Left lung (tissue), 4 donors: ENCODE measurements at regions not wholly inside any gene's neighbourhood (a gene's known extent, or its start where the extent isn't known, plus 50 kb on each side); places are given as distances from the start of the nearest gene placed in this dataset.

Experiments
- ATAC-seq: fragments of 200-7000 bp; cut with Tn5 transposase; one replicate; pipeline ENCODE4 v1.9.1; 2020; ENCODE audit warnings: moderate library complexity
- DNase-seq, 4 donors: peaks; one replicate each; pipeline ENCODE4 v3.0.0-alpha.2; 2013 to 2020
- H3K27ac ChIP-seq, 2 donors: fragments of 200-600 bp; sonication (generic) in 1 of 2; one replicate each; pipeline versions ENCODE4 v1.5.0 to v1.8.0; 2020 to 2021
- H3K27me3 ChIP-seq, 2 donors: fragments of 200-600 bp; sonication (generic) in 1 of 2; one replicate each; pipeline versions ENCODE4 v1.5.0 to v1.8.0; 2020 to 2021
- H3K36me3 ChIP-seq, 2 donors: fragments of 200-600 bp; sonication (generic) in 1 of 2; one replicate each; pipeline versions ENCODE4 v1.5.0 to v1.8.0; 2020 to 2021
- H3K4me1 ChIP-seq, 2 donors: fragments of 200-600 bp; one replicate each; pipeline ENCODE4 v1.8.0; 2021
- H3K4me3 ChIP-seq, 2 donors: fragments of 200-600 bp; sonication (generic) in 1 of 2; one replicate each; pipeline versions ENCODE4 v1.5.0 to v1.8.0; 2020 to 2021; ENCODE audit warnings: mild to moderate bottlenecking in 1 of 2
- H3K9me3 ChIP-seq, 2 donors: fragments of 200-600 bp; sonication (generic) in 1 of 2; one replicate each; pipeline versions ENCODE4 v1.5.0 to v1.8.0; 2020 to 2021
- CTCF ChIP-seq, 2 donors: fragments of 200-600 bp; sonication (generic) in 1 of 2; IDR thresholded peaks; one replicate each; pipeline versions ENCODE4 v1.5.0 to v1.8.0; 2021; ENCODE audit warnings: antibody characterized with exemption in 2 of 2
- intact Hi-C, 2 donors: fragments of 100-400 bp; cut with DNase I; formaldehyde crosslinking; loops; one replicate each; pipeline versions ENCODE4 v1.11.2 to v1.14.2; 2022
- donor health status: DM: no; HTN: yes; CAD: no.
- donor health status: DM: no; HTN: no; CAD: no.

DNA sequence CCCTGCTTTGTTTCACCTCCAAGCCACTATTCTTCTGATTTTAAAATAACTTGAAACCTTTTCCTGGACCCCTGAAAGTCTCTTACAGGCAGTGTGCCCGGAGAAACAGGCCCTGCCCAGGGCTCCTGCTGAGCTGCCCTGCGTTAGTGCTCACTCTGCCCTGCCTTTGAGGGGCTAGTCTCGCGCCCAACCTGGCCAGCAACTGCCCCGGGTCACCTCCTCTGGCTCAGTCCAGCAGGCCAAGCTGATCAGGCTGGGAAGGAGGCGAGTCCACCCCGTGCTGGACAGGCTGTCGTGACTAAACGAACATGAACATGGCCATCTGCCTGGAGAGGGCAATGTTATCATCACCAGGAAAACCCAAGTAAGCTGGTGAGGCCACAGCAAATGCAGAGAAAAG lies 245.4 kb downstream of the ANKRD60 start:
- H3K27me3 ChIP-seq, result no peaks in the 10 kb centered on the region
- no peaks in the 10 kb centered on the region for H3K4me1 ChIP-seq
- no peaks in the 10 kb centered on the region for H3K36me3 ChIP-seq
- TF ChIP-seq CTCF (IDR thresholded peaks at IDR 0.05), result no peak
- H3K4me3 ChIP-seq, result no peak overlapping the region
- H3K9me3 ChIP-seq, result no peaks in the 10 kb centered on the region
- H3K27ac ChIP-seq, result no peak overlapping the region
- intact Hi-C loops, result no loop called here
- no peak for ATAC-seq
- DNase-seq, result no peak

GRCh38 chr20:57980506-57980905 lies 247.9 kb downstream of the ANKRD60 start:
- DNase-seq (no peak), ATAC-seq (no peak)
- no peak for TF ChIP-seq CTCF (IDR thresholded peaks at IDR 0.05)
- H3K27ac ChIP-seq, result no peak overlapping the region
- no peaks in the 10 kb centered on the region for H3K9me3 ChIP-seq
- H3K4me1 ChIP-seq, result no peaks in the 10 kb centered on the region
- no peak overlapping the region for H3K4me3 ChIP-seq
- no peaks in the 10 kb centered on the region for H3K36me3 ChIP-seq
- no peaks in the 10 kb centered on the region for H3K27me3 ChIP-seq
- intact Hi-C loops, result no loop called here

DNA sequence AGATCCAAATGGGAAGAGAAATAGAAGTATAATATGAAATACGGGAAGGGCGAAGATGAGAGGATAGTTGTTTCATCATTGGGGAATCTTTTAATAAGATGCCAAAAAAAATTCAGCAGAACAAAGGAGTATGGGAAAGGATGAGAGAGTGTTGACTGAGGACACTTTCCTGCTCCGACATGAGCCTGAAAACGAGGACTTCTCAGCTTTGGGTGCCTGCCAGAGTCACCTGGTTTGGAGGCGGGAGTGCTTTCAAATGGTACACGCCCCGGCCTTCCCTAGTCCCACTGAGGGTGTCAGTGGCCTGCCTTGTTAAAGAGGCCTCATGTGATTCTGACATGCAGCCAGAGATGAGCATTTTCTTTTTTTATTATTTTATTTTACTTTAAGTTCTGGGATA lies 250.9 kb downstream of the ANKRD60 start:
- H3K4me3 ChIP-seq, result no peak overlapping the region
- no peaks in the 10 kb centered on the region for H3K9me3 ChIP-seq
- intact Hi-C loops, result no loop called here
- H3K27me3 ChIP-seq, result no peaks in the 10 kb centered on the region
- TF ChIP-seq CTCF (IDR thresholded peaks at IDR 0.05), result no peak
- no peaks in the 10 kb centered on the region for H3K36me3 ChIP-seq
- DNase-seq, result no peak
- no peak overlapping the region for H3K27ac ChIP-seq
- no peaks in the 10 kb centered on the region for H3K4me1 ChIP-seq
- peak; percentile 44 for ATAC-seq

GRCh38 chr20:57977141-57977540 lies 251.3 kb downstream of the ANKRD60 start:
- Histone ChIP-seq H3K9me3 (no peaks in the 10 kb centered on the region), H3K27me3 (no peaks in the 10 kb centered on the region), H3K4me3 (no peak overlapping the region), H3K4me1 (no peaks in the 10 kb centered on the region), H3K27ac (no peak overlapping the region), H3K36me3 (no peaks in the 10 kb centered on the region)
- no peak for TF ChIP-seq CTCF (IDR thresholded peaks at IDR 0.05)
- no peak for DNase-seq
- intact Hi-C loops, result no loop called here
- ATAC-seq, result no peak

DNA sequence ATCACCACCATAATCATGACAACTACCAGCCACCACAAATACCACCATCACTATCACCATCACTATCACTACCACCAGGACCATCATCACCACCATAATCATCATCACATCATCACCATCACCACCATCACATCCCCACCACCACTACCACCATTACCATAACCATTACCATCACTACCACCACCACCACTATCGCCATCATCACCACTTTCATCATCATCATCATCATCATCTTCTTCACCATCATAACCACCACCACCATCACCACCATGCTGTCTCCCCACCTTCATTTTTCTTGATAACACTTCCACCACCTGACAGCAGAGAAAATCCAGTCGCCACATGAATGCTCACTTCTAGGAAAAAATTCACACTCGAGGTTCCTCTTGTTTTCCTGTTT lies 253.6 kb downstream of the ANKRD60 start:
- no peak for TF ChIP-seq CTCF (IDR thresholded peaks at IDR 0.05)
- ATAC-seq, result no peak
- no peak overlapping the region for H3K4me3 ChIP-seq

More for the DNA sequence above, 253.6 kb downstream of the ANKRD60 start:
- Histone ChIP-seq H3K36me3 (no peaks in the 10 kb centered on the region), H3K9me3 (no peaks in the 10 kb centered on the region), H3K4me1 (no peaks in the 10 kb centered on the region), H3K27me3 (peaks cover 0 to 7% of the 10 kb centered on the region in 2 donors), H3K27ac (no peak overlapping the region)
- intact Hi-C loops, result no loop called here
- DNase-seq, result no peak
